ENCODE measurements at regions not wholly inside any gene's neighbourhood (a gene's known extent, or its start where the extent isn't known, plus 50 kb on each side); places are given as distances from the start of the nearest gene placed in this dataset.
"Not testable (repeated sequence)": the region's sequence is repeated elsewhere in the genome, so short reads cannot be mapped to it uniquely, and the experiment has no call there.

DNA sequence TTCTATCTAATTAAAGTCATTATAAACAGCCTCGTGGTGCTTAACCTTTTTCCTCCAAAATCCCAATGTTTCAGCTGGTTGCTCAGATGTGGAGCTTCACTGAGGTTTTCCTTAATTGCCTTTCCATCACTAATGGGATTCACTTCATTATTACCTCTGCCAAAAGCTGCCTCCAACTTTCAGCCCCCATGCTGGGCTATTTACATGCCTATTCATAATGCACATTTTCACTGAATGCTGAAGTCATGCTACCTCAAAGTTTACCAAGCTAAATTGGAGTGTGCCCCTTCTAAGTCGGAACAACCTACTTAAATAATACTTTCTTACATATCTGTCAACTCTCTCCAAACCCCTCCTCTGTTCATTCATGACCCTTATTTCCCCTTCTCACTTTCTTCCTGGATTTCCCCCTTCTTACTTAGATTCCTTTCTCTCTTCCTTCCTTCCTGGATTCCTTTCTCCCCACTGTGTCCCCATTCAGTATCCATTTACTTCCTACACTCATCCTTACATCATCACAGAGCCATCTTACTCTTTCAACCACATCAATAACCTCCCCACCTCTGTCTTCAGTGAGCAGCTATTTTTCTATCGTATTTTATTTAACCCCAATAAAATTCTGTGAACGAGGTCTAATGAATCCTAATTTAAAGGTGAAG, 887.3 kb upstream of the TENM4 start:
- DNase-seq (ENCODE audit: low read depth in 4 of 4, low spot score in 1 of 4) = no peak

DNA sequence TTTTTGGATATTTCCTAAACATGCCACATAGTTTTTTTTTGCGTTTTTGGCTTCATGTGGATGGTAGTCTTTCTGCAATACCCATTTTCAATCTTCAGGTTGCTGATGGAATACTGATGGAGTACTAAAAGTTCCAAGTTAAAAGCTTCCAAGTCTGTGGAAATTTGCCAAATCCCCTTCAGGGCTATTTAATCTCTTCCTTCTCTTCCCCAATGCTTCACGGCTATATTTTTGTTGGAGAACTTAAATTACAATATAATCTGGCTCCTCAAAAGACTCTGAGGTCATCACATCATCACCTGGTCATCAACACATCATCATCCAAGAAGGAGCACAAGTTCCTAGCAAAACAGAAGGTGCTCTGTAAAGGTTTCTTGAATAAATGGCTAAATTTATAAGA, 881.0 kb upstream of the TENM4 start:
- no peak for DNase-seq (ENCODE audit: low read depth in 4 of 4, low spot score in 1 of 4)

GRCh38 chr11:80320765-80321164, 879.9 kb upstream of the TENM4 start:
- DNase-seq (ENCODE audit: low read depth in 4 of 4, low spot score in 1 of 4) = no peak

DNA sequence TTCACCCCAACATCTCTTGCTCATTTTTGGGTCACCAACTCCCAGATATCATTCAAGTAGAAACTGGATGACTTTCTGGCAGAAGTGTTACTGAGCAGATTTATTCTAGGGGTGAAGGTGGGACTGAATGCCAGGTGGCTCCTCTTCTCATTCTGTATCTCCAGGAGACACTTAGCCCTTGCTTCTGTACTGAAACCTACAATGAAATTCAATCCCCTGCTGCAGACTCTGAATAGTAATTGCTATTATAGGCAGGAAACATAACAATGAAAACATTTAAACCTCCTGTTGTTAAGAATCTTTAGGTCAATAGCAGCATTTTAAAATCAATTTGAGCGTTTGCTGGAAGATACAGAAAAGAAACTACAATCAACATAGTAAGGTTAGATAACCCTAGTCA, 879.4 kb upstream of the TENM4 start:
- DNase-seq (ENCODE audit: low read depth in 4 of 4, low spot score in 1 of 4) = no peak

GRCh38 chr11:80317612-80318011, 876.8 kb upstream of the TENM4 start:
- DNase-seq (ENCODE audit: low read depth in 4 of 4, low spot score in 1 of 4) = no peak

DNA sequence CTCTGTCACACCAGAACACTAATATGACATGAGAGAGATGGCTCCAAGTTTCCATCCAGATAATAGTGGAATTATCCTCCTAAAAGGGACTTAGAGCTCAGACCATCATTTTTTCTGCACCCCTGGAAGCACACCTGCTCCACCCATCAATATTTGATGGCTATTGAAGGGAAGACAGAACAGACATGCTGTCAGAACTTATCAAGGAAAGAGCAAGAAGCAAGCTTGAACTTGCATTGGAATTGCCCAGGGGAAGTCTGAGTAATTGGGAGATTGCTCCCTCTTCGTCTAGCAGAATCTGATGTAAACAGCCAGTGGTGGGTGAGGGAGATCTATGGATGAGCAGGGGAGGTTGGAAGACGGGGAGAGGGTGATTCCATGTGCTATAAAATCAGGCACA, 874.4 kb upstream of the TENM4 start:
- no peak for DNase-seq (ENCODE audit: low read depth in 4 of 4, low spot score in 1 of 4)

- no peak for DNase-seq (ENCODE audit: low read depth in 4 of 4, low spot score in 1 of 4)
These were observed 868.5 kb upstream of the TENM4 start for GRCh38 chr11:80309301-80309700.

GRCh38 chr11:80307676-80308075, 866.8 kb upstream of the TENM4 start:
- DNase-seq (ENCODE audit: low read depth in 4 of 4, low spot score in 1 of 4) = no peak

DNA sequence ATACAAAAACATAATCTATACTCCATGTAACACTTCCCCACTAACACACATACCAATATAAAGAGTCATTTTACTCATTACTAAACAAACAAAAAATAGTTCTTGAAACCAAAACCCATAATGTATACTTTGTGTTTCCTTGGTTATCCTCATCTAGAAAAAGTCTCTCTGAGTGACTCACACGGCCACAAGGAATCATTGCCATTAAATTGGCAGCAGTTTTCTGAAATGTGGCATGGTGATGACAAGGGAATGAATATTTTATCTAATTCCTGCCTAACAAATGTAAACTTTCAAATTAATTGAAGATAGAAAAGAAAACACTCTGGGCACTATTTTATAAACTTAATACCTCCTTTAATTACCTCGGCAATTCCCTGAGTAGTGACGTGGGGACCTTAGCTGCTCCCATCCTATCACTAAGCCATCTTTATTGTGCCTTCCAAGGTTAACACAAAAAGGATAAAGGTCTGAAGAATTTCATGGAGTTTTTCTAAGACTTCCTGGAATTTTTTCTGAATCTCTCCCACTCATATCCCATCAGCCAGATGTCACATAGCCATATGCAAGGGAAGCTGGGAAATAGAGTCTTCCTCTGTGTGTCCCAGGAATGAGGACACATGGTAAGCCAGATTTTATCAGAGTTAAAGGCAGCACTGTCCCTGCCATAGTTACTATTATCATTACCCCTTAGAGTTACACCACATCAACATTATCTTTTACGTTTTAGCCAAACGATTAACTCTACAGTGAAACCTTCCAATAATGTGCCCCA, 857.2 kb upstream of the TENM4 start:
- DNase-seq (ENCODE audit: low read depth in 4 of 4, low spot score in 1 of 4) = no peak

DNA sequence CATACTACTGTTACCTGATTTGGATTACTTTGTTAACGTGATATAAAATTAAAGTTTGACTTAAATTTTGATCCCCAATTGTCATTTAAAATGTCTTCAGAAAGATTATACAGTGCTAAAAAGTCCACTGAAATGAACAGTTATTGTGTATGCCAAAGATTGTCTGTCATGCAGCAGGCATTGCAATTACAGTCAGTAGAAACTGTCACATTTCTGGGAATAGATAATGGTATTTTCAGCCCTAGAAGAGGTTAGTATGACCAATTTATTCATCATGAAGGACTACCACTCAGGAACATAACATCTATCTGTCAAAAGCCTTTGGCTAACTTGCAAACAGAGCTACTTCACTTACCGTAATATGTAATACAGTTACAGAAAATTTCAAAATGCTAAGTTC, 852.5 kb upstream of the TENM4 start:
- DNase-seq (ENCODE audit: low read depth in 4 of 4, low spot score in 1 of 4) = no peak

- no peak for DNase-seq (ENCODE audit: low read depth in 4 of 4, low spot score in 1 of 4)
These were observed 844.3 kb upstream of the TENM4 start for GRCh38 chr11:80284946-80285785.

GRCh38 chr11:80282643-80283042, 841.8 kb upstream of the TENM4 start:
- no peak for DNase-seq (ENCODE audit: low read depth in 4 of 4, low spot score in 1 of 4)

- no peak for DNase-seq (ENCODE audit: low read depth in 4 of 4, low spot score in 1 of 4)
These were observed 840.4 kb upstream of the TENM4 start for GRCh38 chr11:80281194-80281593.

GRCh38 chr11:80280737-80281136, 839.9 kb upstream of the TENM4 start:
- DNase-seq (ENCODE audit: low read depth in 4 of 4, low spot score in 1 of 4) = no peak

DNA sequence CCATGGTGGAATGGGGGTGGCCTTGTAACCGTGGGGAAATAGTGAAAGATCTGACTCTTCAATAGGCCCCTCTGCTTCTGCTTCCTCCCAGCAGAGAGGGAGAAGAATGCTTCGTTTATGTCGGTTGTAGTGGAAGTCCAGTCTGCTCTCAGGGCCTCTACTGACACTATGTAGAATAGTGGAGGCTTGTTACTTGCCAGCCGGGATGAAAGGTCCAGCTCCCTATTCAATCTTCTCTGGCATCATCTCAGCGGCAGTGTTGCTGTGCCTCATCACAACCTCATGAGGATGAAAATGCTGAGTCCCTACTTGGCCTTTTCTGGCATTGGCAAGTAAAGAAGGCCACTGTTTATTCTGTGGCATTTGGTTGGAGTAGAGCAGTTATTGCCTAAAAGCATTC, 820.9 kb upstream of the TENM4 start:
- no peak for DNase-seq (ENCODE audit: low read depth in 4 of 4, low spot score in 1 of 4)

GRCh38 chr11:80257319-80258015, 816.6 kb upstream of the TENM4 start:
- not testable (repeated sequence) for DNase-seq (ENCODE audit: low read depth in 4 of 4, low spot score in 1 of 4)

DNA sequence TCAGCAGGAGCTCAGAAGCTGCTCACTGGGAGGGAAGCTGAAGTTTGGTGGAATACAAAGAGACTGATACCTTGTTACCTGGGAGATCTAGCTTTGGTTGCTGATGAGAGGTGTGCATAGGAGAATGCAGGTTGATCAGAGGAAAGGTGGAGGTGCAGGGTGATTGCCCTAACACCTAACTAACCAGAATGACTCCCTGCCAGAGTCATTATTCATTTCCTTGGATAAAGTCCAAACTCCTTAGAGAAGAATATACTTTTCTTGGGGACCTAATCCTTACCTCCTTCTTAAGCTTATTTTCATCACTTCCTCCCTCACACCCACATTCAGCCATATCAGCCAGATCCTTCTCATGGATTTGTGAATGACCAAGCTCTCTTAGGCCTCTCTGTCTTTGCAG, 814.2 kb upstream of the TENM4 start:
- no peak for DNase-seq (ENCODE audit: low read depth in 4 of 4, low spot score in 1 of 4)

DNA sequence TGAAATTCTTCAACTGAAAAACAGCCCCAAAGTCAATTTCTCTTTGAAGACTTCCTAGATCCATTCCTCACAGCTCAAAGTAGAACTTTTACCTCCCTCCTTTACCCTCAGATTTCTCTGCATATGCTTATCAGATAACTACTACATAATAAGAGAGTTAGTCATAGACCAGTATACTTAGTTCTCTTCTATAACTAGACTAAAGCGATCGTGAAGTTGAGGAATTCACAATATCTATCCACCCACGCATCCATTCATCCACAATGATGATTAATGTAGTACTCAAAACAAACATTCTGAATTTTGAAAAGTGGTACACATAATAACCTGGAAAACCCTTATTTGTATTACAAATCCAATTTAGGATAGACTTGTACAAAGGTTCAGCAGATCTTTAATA, 800.9 kb upstream of the TENM4 start:
- DNase-seq (ENCODE audit: low read depth in 4 of 4, low spot score in 1 of 4) = no peak

GRCh38 chr11:80240245-80240644, 799.4 kb upstream of the TENM4 start:
- no peak for DNase-seq (ENCODE audit: low read depth in 4 of 4, low spot score in 1 of 4)

DNA sequence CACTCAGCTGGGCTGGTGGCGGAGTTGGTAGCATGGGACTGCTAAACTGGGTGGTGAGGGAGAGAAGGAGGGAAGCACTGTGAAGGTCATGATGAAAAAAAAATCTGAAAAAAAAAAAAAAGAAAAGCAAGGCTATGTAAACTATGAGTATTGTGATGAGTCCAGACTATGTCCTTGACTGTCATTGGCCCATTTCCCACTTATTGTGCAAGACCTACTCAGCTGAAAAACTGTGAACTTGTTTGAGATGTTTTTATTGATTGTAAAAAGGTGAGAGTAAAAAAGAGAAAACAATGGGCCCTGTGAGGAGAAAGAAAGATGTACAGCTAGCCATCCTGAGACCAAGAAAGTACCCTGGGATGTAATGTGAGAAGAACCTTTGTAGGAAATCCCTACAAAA, 798.4 kb upstream of the TENM4 start:
- DNase-seq (ENCODE audit: low read depth in 4 of 4, low spot score in 1 of 4) = no peak

- DNase-seq (ENCODE audit: low read depth in 4 of 4, low spot score in 1 of 4) = no peak
These were observed 787.1 kb upstream of the TENM4 start for GRCh38 chr11:80227915-80228314.

All from stimulated activated CD4-positive, alpha-beta T cell treated with anti-CD3 and anti-CD28 coated beads, Interleukin-1b, Interleukin-23, amount 100 ng/mL, for 24 hours (primary cell).